Endodermal cell (in vitro differentiated cells): ENCODE measurements at regions not wholly inside any gene's neighbourhood (a gene's known extent, or its start where the extent isn't known, plus 50 kb on each side); places are given as distances from the start of the nearest gene placed in this dataset.

Source experiments
- DNase-seq: peaks from one replicate; pipeline ENCODE4 v3.0.0-alpha.2; 2017
- H3K27ac ChIP-seq: 2 replicates; pipeline ENCODE4 v1.5.1; 2013; ENCODE audit warnings: mild to moderate bottlenecking, low read depth, low read length, moderate library complexity
- H3K27me3 ChIP-seq: 2 replicates; pipeline ENCODE4 v1.6.1; 2013; ENCODE audit warnings: mild to moderate bottlenecking, low read length, moderate library complexity; ENCODE audit not compliant: insufficient read depth, control insufficient read depth, poor library complexity, severe bottlenecking
- H3K36me3 ChIP-seq: 2 replicates; pipeline ENCODE4 v1.7.0; 2013; ENCODE audit warnings: mild to moderate bottlenecking, low read length, moderate library complexity; ENCODE audit not compliant: control insufficient read depth, insufficient read depth
- H3K4me1 ChIP-seq: one replicate; pipeline ENCODE4 v1.7.0; 2013; ENCODE audit warnings: low read length; ENCODE audit not compliant: control insufficient read depth, insufficient read depth
- H3K4me3 ChIP-seq: 2 replicates; pipeline ENCODE4 v1.5.1; 2013; ENCODE audit warnings: mild to moderate bottlenecking, low read length, moderate library complexity
- H3K9ac ChIP-seq: 2 replicates; pipeline ENCODE4 v1.6.1; 2013; ENCODE audit warnings: mild to moderate bottlenecking, low read length, moderate library complexity; ENCODE audit not compliant: poor library complexity, severe bottlenecking; ENCODE audit errors: extremely low read depth
- H3K9me3 ChIP-seq: 2 replicates; pipeline ENCODE4 v1.6.1; 2013; ENCODE audit warnings: mild to moderate bottlenecking, low read length, moderate library complexity; ENCODE audit not compliant: control insufficient read depth
- H3K27ac Mint-ChIP-seq: 2 replicates; pipeline ENCODE4 v1.8.0; 2020; ENCODE audit warnings: mixed read lengths
- H3K27me3 Mint-ChIP-seq: 2 replicates; pipeline ENCODE4 v1.8.0; 2021; ENCODE audit warnings: mild to moderate bottlenecking, mixed read lengths; ENCODE audit not compliant: insufficient read depth
- H3K36me3 Mint-ChIP-seq: 2 replicates; pipeline ENCODE4 v1.8.0; 2020; ENCODE audit warnings: low read depth, mixed read lengths
- H3K4me1 Mint-ChIP-seq: 2 replicates; pipeline ENCODE4 v1.8.0; 2020; ENCODE audit warnings: mixed read lengths
- H3K4me3 Mint-ChIP-seq: 2 replicates; pipeline ENCODE4 v1.8.0; 2020; ENCODE audit warnings: mild to moderate bottlenecking, moderate library complexity, mixed read lengths
- H3K9me3 Mint-ChIP-seq: 2 replicates; pipeline ENCODE4 v1.8.0; 2020; ENCODE audit warnings: mild to moderate bottlenecking, mixed read lengths
- CTCF ChIP-seq: fragments of 200-600 bp; sonication (generic); conservative IDR thresholded peaks from 2 replicates; pipeline ENCODE4 v1.5.0; 2021; ENCODE audit warnings: antibody characterized with exemption, mild to moderate bottlenecking
- WGBS, 2 experiments: methylation state at CpG; one replicate each; pipeline versions ENCODE4 v1.1.5 to v1.1.7; 2013; ENCODE audit warnings: missing lambda C conversion rate in 2 of 2, mixed read lengths in 1 of 2; ENCODE audit not compliant: insufficient coverage in 1 of 2, insufficient read length in 1 of 2; 5-methylcytosine and 5-hydroxymethylcytosine counted together

DNA sequence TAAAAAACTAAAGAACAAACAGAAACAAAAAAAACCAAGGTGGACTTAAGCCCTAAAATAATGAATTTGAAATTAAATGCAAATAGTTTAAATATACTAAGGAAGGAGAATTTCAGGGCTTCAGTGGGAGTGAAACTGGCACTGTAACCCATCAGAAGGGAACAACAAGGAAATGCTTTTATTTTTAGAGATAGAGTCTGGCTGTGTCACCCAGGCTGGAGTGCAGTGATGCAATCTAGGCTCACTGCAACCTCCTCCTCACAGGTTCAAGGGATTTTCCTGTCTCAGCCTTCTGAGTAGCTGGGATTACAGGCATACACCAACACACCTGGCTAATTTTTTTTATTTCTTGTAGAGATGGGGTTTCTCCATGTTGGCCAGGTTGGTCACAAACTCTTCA is 625.2 kb upstream of the CDH8 start:
- H3K27me3 Mint-ChIP-seq = no peaks in the 10 kb centered on the region
- no peak for DNase-seq
- H3K4me3 Mint-ChIP-seq = no peak overlapping the region
- Histone ChIP-seq H3K4me1 (peaks cover 3% of the 10 kb centered on the region), H3K27ac (no peak overlapping the region), H3K9me3 (peaks cover 7% of the 10 kb centered on the region), H3K4me3 (no peak overlapping the region), H3K27me3 (no peaks in the 10 kb centered on the region), H3K36me3 (no peaks in the 10 kb centered on the region), H3K9ac (no peak overlapping the region)
- TF ChIP-seq CTCF = no peak
- peaks cover 2% of the 10 kb centered on the region for H3K36me3 Mint-ChIP-seq
- H3K27ac Mint-ChIP-seq = no peak overlapping the region
- peaks cover 6% of the 10 kb centered on the region for H3K4me1 Mint-ChIP-seq
- H3K9me3 Mint-ChIP-seq = no peaks in the 10 kb centered on the region

- DNase-seq = no peak
- no peaks in the 10 kb centered on the region for H3K36me3 ChIP-seq
- H3K4me3 Mint-ChIP-seq = no peak overlapping the region
- no peak overlapping the region for H3K27ac Mint-ChIP-seq
- H3K4me1 Mint-ChIP-seq = no peaks in the 10 kb centered on the region
- H3K27ac ChIP-seq = no peak overlapping the region
- TF ChIP-seq CTCF = no peak
- no peak overlapping the region for H3K9ac ChIP-seq
- no peaks in the 10 kb centered on the region for H3K36me3 Mint-ChIP-seq
- no peaks in the 10 kb centered on the region for H3K9me3 Mint-ChIP-seq
- no peaks in the 10 kb centered on the region for H3K9me3 ChIP-seq
- H3K4me3 ChIP-seq = no peak overlapping the region
- no peaks in the 10 kb centered on the region for H3K27me3 Mint-ChIP-seq
- H3K27me3 ChIP-seq = no peaks in the 10 kb centered on the region
- no peaks in the 10 kb centered on the region for H3K4me1 ChIP-seq
These were observed 620.9 kb upstream of the CDH8 start for GRCh38 chr16:62657116-62657515.

DNA sequence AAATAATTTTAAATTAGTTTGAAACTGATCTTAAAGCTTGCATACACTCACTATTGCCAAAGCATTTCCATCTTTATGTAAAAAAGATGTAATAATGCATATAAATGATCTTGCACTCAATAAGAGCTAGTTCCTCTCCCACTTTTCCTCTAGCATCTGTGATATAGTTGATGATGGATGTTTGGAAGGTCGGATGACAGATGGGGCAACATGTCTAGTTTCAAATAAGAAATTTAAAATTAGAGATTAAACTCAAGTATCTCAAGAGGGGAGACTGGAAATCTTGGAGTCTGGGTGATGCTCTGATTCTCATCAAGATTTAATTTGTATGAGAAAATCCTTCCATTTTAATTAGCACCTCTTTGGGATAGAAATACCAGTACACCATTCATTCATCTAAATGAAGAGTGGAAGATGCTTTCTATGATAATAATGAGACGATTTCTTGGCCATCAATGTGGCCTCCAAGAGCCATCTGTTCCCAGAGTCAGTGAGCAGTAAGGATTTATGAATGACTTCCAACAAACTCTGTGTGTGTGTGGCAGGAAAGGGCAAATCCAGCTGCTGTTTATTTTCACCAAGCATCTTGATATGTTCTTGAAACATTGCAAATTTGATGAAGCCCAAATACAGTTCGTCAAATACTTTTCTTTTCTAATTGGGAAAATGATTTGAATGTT is 616.3 kb upstream of the CDH8 start:
- H3K27me3 ChIP-seq = no peaks in the 10 kb centered on the region
- H3K9me3 ChIP-seq = no peaks in the 10 kb centered on the region
- H3K4me3 ChIP-seq = no peak overlapping the region
- Mint-ChIP-seq H3K27ac (no peak overlapping the region), H3K9me3 (no peaks in the 10 kb centered on the region), H3K36me3 (no peaks in the 10 kb centered on the region), H3K4me3 (no peak overlapping the region), H3K4me1 (no peaks in the 10 kb centered on the region), H3K27me3 (no peaks in the 10 kb centered on the region)
- no peak overlapping the region for H3K9ac ChIP-seq
- DNase-seq = no peak
- 82 to 100% methylated on average over 2 to 3 of the region's 3 CpGs for whole genome bisulfite sequencing, 2 experiments
- no peak for TF ChIP-seq CTCF
- H3K36me3 ChIP-seq = no peaks in the 10 kb centered on the region
- H3K27ac ChIP-seq = no peak overlapping the region
- H3K4me1 ChIP-seq = no peaks in the 10 kb centered on the region
